A673 (cell line): ENCODE measurements at regions not wholly inside any gene's neighbourhood (a gene's known extent, or its start where the extent isn't known, plus 50 kb on each side); places are given as distances from the start of the nearest gene placed in this dataset.
A peak's percentile ranks its signal among the peaks of the same experiment; 100 is the strongest.

Experiments
- BruUV-seq: library from RNA; stranded (reverse); fragments of 400-500 nt; replicated peaks from 2 replicates; lab custom pipeline; 2021; lab: Mats Ljungman, UMichigan
- CTCF ChIA-PET: fragments of 300-600 bp; sonication (Branson Sonifier 250); formaldehyde crosslinking; loops from one replicate; lab custom pipeline; 2022; ENCODE audit warnings: antibody characterized with exemption; lab: Charles Lee
- POLR2A ChIA-PET: fragments of 300-600 bp; sonication (Branson Sonifier 250); formaldehyde crosslinking; loops from one replicate; lab custom pipeline; 2022; ENCODE audit warnings: antibody characterized with exemption; ENCODE audit not compliant: low non-redundant PET; lab: Charles Lee
- DNase-seq: peaks from one replicate; pipeline ENCODE4 v3.0.0-alpha.2; 2015; ENCODE audit warnings: low spot score
- H3K27ac ChIP-seq: fragments of 200-600 bp; sonication (generic); 2 replicates; pipeline ENCODE4 v1.5.1; 2016; ENCODE audit warnings: mixed run types, low read depth, mild to moderate bottlenecking, mixed read lengths, antibody characterized with exemption, low read length; ENCODE audit not compliant: poor library complexity, severe bottlenecking
- H3K27me3 ChIP-seq: fragments of 200-600 bp; sonication (generic); replicated peaks from 2 replicates; pipeline ENCODE4 v1.6.1; 2017; ENCODE audit warnings: mixed run types, low read depth, mild to moderate bottlenecking, mixed read lengths, antibody characterized with exemption, low read length; ENCODE audit not compliant: insufficient read depth, poor library complexity
- H3K36me3 ChIP-seq: fragments of 200-600 bp; sonication (generic); 2 replicates; pipeline ENCODE4 v1.6.1; 2016; ENCODE audit warnings: mixed run types, mild to moderate bottlenecking, mixed read lengths, antibody characterized with exemption, low read length; ENCODE audit not compliant: insufficient read depth, poor library complexity, severe bottlenecking
- H3K4me1 ChIP-seq: fragments of 200-600 bp; sonication (generic); 2 replicates; pipeline ENCODE4 v1.6.1; 2017; ENCODE audit warnings: mixed run types, mild to moderate bottlenecking, mixed read lengths, antibody characterized with exemption, low read length; ENCODE audit not compliant: insufficient read depth, poor library complexity, severe bottlenecking
- H3K4me3 ChIP-seq: fragments of 200-600 bp; sonication (generic); 2 replicates; pipeline ENCODE4 v1.5.1; 2016; ENCODE audit warnings: low read depth, mixed run types, mild to moderate bottlenecking, mixed read lengths, low read length; ENCODE audit not compliant: poor library complexity, severe bottlenecking
- H3K9me3 ChIP-seq: fragments of 200-600 bp; sonication (generic); 2 replicates; pipeline ENCODE4 v1.6.1; 2016; ENCODE audit warnings: mixed run types, low read depth, mild to moderate bottlenecking, mixed read lengths, antibody characterized with exemption, low read length; ENCODE audit not compliant: poor library complexity, severe bottlenecking
- EZH2 ChIP-seq: fragments of 200-600 bp; sonication (generic); IDR thresholded peaks from 2 replicates; pipeline ENCODE4 v1.6.1; 2017; ENCODE audit warnings: borderline replicate concordance, low read depth, mild to moderate bottlenecking, mixed read lengths, antibody characterized with exemption, low read length; ENCODE audit not compliant: poor library complexity, severe bottlenecking
- intact Hi-C: fragments of 100-400 bp; cut with micrococcal nuclease; formaldehyde crosslinking; loops from one replicate; pipeline ENCODE4 v1.10.0; 2022; ENCODE audit not compliant: unreplicated experiment
- TF ChIP-seq, protein P1 (sequence below): fragments of 300-800, 200-600 bp; sonication (generic); conservative IDR thresholded peaks from 2 replicates; pipeline ENCODE4 v1.5.1; 2017; ENCODE audit warnings: low read depth, mild to moderate bottlenecking, antibody characterized with exemption, low read length, moderate library complexity, mixed read lengths

DNA sequence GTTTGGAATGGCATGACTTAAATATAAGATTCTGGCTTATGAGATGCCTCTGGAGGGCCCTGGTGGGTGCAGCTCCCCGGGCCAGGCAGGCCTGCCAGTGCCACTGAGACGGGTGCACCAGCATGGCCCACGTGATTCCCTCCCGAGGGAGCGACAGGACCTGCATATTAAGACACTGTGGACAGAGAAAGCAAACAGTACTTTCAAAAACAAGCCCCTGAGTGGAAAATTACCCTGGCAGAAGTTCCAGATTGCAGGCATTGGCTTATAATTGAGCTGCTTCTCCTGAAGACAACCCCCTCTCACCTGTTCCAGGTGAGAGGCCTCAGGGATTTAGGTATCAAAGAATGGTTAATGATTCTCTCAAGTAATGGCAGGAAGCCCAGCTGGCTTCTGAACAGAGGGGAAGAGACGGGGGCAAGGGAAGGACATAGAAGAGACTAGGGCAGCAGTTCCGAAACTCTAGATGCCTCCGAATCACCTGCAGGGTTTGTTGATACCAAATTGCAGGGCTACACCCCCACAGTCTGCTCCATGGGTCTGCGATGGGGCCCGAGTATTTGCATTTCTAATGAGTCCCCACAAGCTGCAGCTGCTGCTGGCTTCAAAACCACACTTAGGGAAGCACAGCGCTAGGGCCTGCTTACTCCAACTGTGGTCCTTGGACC, 66.0 kb upstream of the DOCK1 start:
- TF ChIP-seq EZH2 = no peak
- TF ChIP-seq, protein P1, sequence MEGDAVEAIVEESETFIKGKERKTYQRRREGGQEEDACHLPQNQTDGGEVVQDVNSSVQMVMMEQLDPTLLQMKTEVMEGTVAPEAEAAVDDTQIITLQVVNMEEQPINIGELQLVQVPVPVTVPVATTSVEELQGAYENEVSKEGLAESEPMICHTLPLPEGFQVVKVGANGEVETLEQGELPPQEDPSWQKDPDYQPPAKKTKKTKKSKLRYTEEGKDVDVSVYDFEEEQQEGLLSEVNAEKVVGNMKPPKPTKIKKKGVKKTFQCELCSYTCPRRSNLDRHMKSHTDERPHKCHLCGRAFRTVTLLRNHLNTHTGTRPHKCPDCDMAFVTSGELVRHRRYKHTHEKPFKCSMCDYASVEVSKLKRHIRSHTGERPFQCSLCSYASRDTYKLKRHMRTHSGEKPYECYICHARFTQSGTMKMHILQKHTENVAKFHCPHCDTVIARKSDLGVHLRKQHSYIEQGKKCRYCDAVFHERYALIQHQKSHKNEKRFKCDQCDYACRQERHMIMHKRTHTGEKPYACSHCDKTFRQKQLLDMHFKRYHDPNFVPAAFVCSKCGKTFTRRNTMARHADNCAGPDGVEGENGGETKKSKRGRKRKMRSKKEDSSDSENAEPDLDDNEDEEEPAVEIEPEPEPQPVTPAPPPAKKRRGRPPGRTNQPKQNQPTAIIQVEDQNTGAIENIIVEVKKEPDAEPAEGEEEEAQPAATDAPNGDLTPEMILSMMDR = no peak
- Histone ChIP-seq H3K4me1 (no peaks in the 10 kb centered on the region), H3K4me3 (no peak overlapping the region), H3K9me3 (no peaks in the 10 kb centered on the region), H3K27ac (no peak overlapping the region), H3K36me3 (no peaks in the 10 kb centered on the region), H3K27me3 (peaks cover 3% of the 10 kb centered on the region)
- ChIA-PET CTCF (no interaction called here), POLR2A (no interaction called here)
- no TSS peak for BruUV-seq
- intact Hi-C loops = no loop called here
- DNase-seq = peak; percentile 18

GRCh38 chr10:126840576-126841135, 64.6 kb upstream of the DOCK1 start:
- Histone ChIP-seq H3K4me1 (no peaks in the 10 kb centered on the region), H3K4me3 (no peak overlapping the region), H3K27ac (no peak overlapping the region), H3K36me3 (no peaks in the 10 kb centered on the region), H3K27me3 (no peaks in the 10 kb centered on the region), H3K9me3 (no peaks in the 10 kb centered on the region)
- BruUV-seq = no TSS peak
- TF ChIP-seq, protein P1 = no peak
- no peak for TF ChIP-seq EZH2
- DNase-seq = no peak
- CTCF ChIA-PET = no interaction called here
- intact Hi-C loops = no loop called here
- POLR2A ChIA-PET = no interaction called here

- ChIA-PET POLR2A (no interaction called here), CTCF (no interaction called here)
- intact Hi-C loops = no loop called here
Observed at GRCh38 chr10:126841341-126841895, 63.8 kb upstream of the DOCK1 start.

More at GRCh38 chr10:126841341-126841895, 63.8 kb upstream of the DOCK1 start:
- Histone ChIP-seq H3K4me3 (no peak overlapping the region), H3K36me3 (no peaks in the 10 kb centered on the region), H3K9me3 (no peaks in the 10 kb centered on the region), H3K4me1 (no peaks in the 10 kb centered on the region), H3K27ac (no peak overlapping the region), H3K27me3 (no peaks in the 10 kb centered on the region)
- no TSS peak for BruUV-seq
- no peak for TF ChIP-seq EZH2
- TF ChIP-seq, protein P1 = no peak
- DNase-seq = no peak
